GM12801 (cell line): ENCODE measurements at regions not wholly inside any gene's neighbourhood (a gene's known extent, or its start where the extent isn't known, plus 50 kb on each side); places are given as distances from the start of the nearest gene placed in this dataset.

Source experiments
- TF ChIP-seq, protein P1 (sequence below): IDR thresholded peaks from one replicate; pipeline ENCODE4 v1.5.1; 2011; ENCODE audit warnings: control low read depth; ENCODE audit not compliant: insufficient read length; ENCODE audit errors: extremely low read depth

DNA sequence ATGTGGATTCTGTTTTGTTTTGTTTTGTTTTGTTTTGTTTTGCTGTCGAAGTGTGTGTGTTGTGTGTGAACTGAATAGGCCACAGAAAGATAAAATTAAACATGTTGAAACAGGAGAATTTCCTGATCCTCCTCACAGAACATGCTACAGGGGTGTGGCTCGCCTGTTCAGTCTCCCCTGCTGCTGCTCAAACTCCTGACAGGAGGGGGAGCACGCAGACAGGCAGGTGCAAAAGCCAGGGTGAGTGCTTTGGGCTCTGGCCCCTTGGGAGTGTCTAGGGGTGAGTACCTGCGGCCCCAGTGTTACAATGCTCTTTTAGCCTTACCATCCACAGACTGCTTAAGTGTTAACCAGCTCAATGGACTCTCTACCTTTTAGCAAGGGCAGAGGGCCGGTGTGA, 473.5 kb downstream of the MAT2B start:
- TF ChIP-seq, protein P1, sequence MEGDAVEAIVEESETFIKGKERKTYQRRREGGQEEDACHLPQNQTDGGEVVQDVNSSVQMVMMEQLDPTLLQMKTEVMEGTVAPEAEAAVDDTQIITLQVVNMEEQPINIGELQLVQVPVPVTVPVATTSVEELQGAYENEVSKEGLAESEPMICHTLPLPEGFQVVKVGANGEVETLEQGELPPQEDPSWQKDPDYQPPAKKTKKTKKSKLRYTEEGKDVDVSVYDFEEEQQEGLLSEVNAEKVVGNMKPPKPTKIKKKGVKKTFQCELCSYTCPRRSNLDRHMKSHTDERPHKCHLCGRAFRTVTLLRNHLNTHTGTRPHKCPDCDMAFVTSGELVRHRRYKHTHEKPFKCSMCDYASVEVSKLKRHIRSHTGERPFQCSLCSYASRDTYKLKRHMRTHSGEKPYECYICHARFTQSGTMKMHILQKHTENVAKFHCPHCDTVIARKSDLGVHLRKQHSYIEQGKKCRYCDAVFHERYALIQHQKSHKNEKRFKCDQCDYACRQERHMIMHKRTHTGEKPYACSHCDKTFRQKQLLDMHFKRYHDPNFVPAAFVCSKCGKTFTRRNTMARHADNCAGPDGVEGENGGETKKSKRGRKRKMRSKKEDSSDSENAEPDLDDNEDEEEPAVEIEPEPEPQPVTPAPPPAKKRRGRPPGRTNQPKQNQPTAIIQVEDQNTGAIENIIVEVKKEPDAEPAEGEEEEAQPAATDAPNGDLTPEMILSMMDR: no peak

DNA sequence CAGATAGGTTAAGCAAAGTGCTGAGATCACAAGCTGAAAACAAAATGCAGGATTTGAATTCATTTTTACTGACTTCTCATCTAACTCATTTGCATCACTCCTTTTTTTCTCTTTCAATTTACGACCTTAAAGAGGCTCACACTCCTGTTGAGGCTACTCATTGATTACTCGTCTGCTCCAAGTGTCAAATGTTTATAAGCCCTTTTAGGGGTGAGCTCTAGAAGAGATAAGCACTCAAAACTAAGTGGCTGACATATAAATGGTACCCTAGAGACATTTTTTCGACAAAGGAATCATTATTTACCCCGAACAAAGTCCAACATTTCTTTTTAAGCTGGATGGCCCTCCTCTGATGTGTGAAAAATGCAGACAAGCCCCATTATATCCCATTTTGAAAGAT, 483.1 kb downstream of the MAT2B start:
- TF ChIP-seq, protein P1: no peak

DNA sequence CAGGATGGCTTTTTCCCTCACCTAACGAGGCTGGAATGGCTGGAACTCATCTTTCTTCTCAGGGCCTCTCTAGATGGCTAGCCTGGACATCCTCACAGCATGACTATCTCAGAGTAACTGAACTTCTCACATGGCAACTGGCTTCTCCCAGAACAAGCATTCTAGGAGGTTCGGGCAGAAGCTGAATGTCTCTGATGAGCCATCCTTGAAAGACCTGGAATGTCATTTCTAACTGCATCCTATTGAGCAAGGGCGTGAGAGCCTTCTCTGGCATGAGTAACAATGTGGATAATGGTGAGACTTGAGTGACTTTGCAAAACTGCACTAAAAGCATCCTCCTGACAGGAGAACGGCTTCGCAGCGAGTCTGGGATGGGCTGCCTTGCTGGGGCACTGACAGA, 487.7 kb downstream of the MAT2B start:
- TF ChIP-seq, protein P1: no peak

DNA sequence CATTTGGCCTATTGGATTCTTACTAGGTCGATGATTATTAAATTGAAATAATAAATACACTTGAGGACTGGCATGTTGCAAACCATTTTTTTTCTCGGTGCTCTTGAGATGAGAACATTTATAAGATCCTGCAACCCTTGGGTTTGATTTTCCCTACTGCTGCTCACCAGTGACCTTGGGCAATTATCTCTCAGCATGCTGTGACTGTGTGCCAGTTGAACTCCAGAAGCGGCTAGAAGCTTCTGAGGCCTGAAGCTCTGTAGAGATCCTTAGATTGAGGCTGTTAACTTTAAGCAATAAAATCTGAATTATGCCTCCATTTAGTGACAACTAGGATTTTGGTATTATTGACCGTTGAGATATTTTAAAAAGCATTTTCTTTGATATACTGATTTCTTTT, 489.8 kb downstream of the MAT2B start:
- TF ChIP-seq, protein P1: no peak

DNA sequence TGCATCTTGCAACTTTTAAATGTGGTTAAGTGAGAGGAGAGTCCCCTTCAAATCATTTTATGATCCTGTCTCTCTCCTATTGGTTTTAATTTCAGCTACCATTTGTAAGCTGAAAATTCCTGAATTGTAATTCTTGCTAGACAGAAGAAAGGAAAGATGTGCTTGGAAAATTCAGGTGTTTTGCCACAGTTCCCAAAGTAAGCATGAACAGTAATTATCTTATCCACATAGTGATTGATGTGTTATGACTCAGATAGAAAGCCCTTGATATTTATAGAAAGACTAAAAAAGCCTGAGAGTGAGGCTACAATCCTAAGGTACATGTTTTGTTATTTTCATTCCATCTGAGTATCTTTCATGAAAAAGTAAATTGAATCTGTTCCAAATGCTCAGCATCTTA, 492.5 kb downstream of the MAT2B start:
- TF ChIP-seq, protein P1: no peak

DNA sequence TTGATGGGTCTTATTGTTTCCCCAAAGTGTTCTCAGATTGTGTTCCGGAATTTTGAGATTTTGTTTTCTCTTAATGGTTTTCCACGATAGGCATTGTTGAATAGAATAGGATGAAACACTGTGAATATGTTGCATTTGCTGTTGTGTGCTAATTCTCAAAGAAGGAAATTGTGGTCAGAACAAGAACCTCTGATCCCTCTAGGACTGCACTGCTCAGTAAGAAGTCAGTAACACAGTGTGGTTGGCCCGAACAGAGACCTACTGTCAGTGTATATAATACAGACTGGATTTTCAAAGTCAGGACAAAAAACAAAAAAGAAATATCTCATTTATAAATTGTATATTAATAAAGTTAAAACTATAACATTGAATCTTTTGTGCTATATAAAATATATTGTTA, 494.8 kb downstream of the MAT2B start:
- TF ChIP-seq, protein P1: no peak

DNA sequence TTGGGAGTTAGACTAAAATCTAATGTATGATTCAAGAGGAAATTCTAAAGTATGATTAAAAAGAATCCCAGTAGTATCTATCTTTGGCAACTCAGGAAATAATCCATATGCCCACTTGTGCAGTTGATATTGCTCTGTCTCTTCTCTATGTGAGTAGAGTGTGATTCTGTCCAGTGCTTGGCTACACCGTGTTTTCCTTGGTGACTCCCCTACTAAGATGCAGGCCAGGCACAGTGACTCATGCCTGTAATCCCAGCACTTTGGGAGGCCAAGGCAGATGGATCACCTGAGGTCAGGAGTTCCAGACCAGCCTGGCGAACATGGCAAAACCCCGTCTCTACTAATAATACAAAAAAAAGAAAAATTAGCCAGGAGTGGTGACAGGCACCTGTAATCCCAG, 495.4 kb downstream of the MAT2B start:
- TF ChIP-seq, protein P1: no peak

DNA sequence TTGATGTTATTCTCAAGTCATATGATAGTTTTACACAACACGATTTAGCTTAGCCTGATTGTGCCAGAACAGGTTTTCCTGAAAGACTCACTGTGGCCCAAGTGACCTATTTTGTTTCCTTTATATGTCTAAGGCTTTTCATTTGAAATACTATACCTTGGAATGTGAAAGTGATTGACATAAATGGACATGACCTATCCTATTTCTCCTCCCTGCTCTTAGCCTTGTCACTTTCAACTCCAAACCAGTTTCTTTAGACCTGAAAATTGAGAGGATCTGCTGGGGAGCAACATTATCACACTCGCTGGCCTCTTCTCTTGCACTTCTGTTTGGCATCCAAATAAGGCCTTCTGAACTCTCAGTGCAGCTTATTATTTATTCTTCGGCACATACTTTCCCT, 496.8 kb downstream of the MAT2B start:
- TF ChIP-seq, protein P1: no peak
